ENCODE measurements at regions not wholly inside any gene's neighbourhood (a gene's known extent, or its start where the extent isn't known, plus 50 kb on each side); places are given as distances from the start of the nearest gene placed in this dataset.

GRCh38 chr6:3620937-3621336 lies 130.6 kb downstream of the PXDC1 start:
- TF ChIP-seq CTCF (conservative IDR thresholded peaks at IDR 0.05), result no peak
- TF ChIP-seq ZFX (IDR thresholded peaks at IDR 0.05), result no peak
